Ishikawa (cell line): ENCODE measurements at regions not wholly inside any gene's neighbourhood (a gene's known extent, or its start where the extent isn't known, plus 50 kb on each side); places are given as distances from the start of the nearest gene placed in this dataset.

ENCODE experiments used
- FOXM1 ChIP-seq: IDR thresholded peaks from 2 replicates; pipeline ENCODE4 v1.6.1; 2012; ENCODE audit warnings: low read depth, borderline replicate concordance
- RAD21 ChIP-seq: IDR thresholded peaks from 2 replicates; pipeline ENCODE4 v1.6.1; 2012; ENCODE audit warnings: low read depth
- YY1 ChIP-seq: IDR thresholded peaks from 2 replicates; pipeline ENCODE4 v1.6.1; 2012; ENCODE audit warnings: low read depth

GRCh38 chr13:38628554-38628953, 58.3 kb upstream of the FREM2 start:
- TF ChIP-seq FOXM1 (no peak), RAD21 (no peak), YY1 (no peak)
